WTC11 (cell line): ENCODE measurements at regions not wholly inside any gene's neighbourhood (a gene's known extent, or its start where the extent isn't known, plus 50 kb on each side); places are given as distances from the start of the nearest gene placed in this dataset.

Source experiments
- ATAC-seq: fragments of 200-7000 bp; cut with Tn5 transposase; 2 replicates; pipeline ENCODE4 v1.10.0; 2021; ENCODE audit warnings: mild to moderate bottlenecking, moderate library complexity
- CTCF ChIA-PET: fragments of 300-600 bp; sonication (Branson Sonifier 250); formaldehyde crosslinking; loops from one replicate; lab custom pipeline; 2021; ENCODE audit warnings: antibody characterized with exemption; lab: Charles Lee
- POLR2A ChIA-PET: fragments of 350-600 bp; sonication (Branson Sonifier 250); formaldehyde crosslinking; loops from one replicate; lab custom pipeline; 2021; ENCODE audit warnings: antibody characterized with exemption; lab: Charles Lee
- DNase-seq: peaks from one replicate; pipeline ENCODE4 v3.0.0; 2021; ENCODE audit warnings: low spot score
- H3K27ac Mint-ChIP-seq: 2 replicates; pipeline ENCODE4 v1.8.0; 2021; ENCODE audit warnings: mixed read lengths
- H3K27me3 Mint-ChIP-seq: 2 replicates; pipeline ENCODE4 v1.8.0; 2021; ENCODE audit warnings: low read depth, mild to moderate bottlenecking, moderate library complexity, mixed read lengths
- H3K36me3 Mint-ChIP-seq: 2 replicates; pipeline ENCODE4 v1.8.0; 2021; ENCODE audit warnings: mixed read lengths
- H3K4me1 Mint-ChIP-seq: 2 replicates; pipeline ENCODE4 v1.8.0; 2022; ENCODE audit warnings: mixed read lengths
- H3K4me3 Mint-ChIP-seq: 2 replicates; pipeline ENCODE4 v1.8.0; 2021; ENCODE audit warnings: mild to moderate bottlenecking, moderate library complexity, mixed read lengths
- H3K9me3 Mint-ChIP-seq: 2 replicates; pipeline ENCODE4 v1.8.0; 2021; ENCODE audit warnings: mixed read lengths
- E2F1 ChIP-seq: sonication (generic); formaldehyde crosslinking; IDR thresholded peaks from 2 replicates; pipeline ENCODE4 v1.8.0; 2022; ENCODE audit warnings: mild to moderate bottlenecking, missing genetic modification reagents
- E2F5 ChIP-seq: sonication (generic); formaldehyde crosslinking; IDR thresholded peaks from 2 replicates; pipeline ENCODE4 v1.8.1; 2022; ENCODE audit warnings: mild to moderate bottlenecking, moderate library complexity, missing genetic modification reagents
- EMX1 ChIP-seq: fragments of 250-450 bp; sonication (Bioruptor Pico); IDR thresholded peaks from 2 replicates; pipeline ENCODE4 v1.8.0; 2021; ENCODE audit warnings: mild to moderate bottlenecking
- ETV6 ChIP-seq: sonication (generic); formaldehyde crosslinking; IDR thresholded peaks from 2 replicates; pipeline ENCODE4 v1.8.1; 2022; ENCODE audit warnings: mild to moderate bottlenecking, missing genetic modification reagents
- FOXK1 ChIP-seq: sonication (generic); formaldehyde crosslinking; IDR thresholded peaks from 2 replicates; pipeline ENCODE4 v1.8.0; 2022; ENCODE audit warnings: mild to moderate bottlenecking, moderate library complexity, missing genetic modification reagents
- FOXP4 ChIP-seq: sonication (generic); formaldehyde crosslinking; IDR thresholded peaks from 2 replicates; pipeline ENCODE4 v1.8.0; 2022; ENCODE audit warnings: mild to moderate bottlenecking, missing genetic modification reagents
- HMGXB4 ChIP-seq: sonication (generic); formaldehyde crosslinking; IDR thresholded peaks from 2 replicates; pipeline ENCODE4 v1.8.1; 2023; ENCODE audit warnings: mild to moderate bottlenecking, moderate library complexity, missing genetic modification reagents
- NR2C2 ChIP-seq: sonication (generic); formaldehyde crosslinking; IDR thresholded peaks from 2 replicates; pipeline ENCODE4 v1.8.0; 2022; ENCODE audit warnings: mild to moderate bottlenecking, missing genetic modification reagents
- NR3C1 ChIP-seq: sonication (generic); formaldehyde crosslinking; conservative IDR thresholded peaks from 2 replicates; pipeline ENCODE4 v1.8.1; 2023; ENCODE audit warnings: low read depth, mild to moderate bottlenecking, missing genetic modification reagents
- PRDM15 ChIP-seq: sonication (generic); formaldehyde crosslinking; IDR thresholded peaks from 2 replicates; pipeline ENCODE4 v1.8.0; 2022; ENCODE audit warnings: missing genetic modification reagents
- SMAD3 ChIP-seq: sonication (generic); formaldehyde crosslinking; IDR thresholded peaks from 2 replicates; pipeline ENCODE4 v1.8.0; 2022; ENCODE audit warnings: missing genetic modification reagents, mild to moderate bottlenecking, borderline replicate concordance
- STAT6 ChIP-seq: sonication (generic); formaldehyde crosslinking; conservative IDR thresholded peaks from 2 replicates; pipeline ENCODE4 v1.8.1; 2023; ENCODE audit warnings: mild to moderate bottlenecking, low read depth, missing genetic modification reagents, moderate library complexity
- TEAD1 ChIP-seq: sonication (generic); formaldehyde crosslinking; IDR thresholded peaks from 2 replicates; pipeline ENCODE4 v1.8.0; 2022; ENCODE audit warnings: mild to moderate bottlenecking, missing genetic modification reagents
- USF2 ChIP-seq: sonication (generic); formaldehyde crosslinking; IDR thresholded peaks from 2 replicates; pipeline ENCODE4 v1.8.1; 2023; ENCODE audit warnings: mild to moderate bottlenecking, missing genetic modification reagents, moderate library complexity
- ZBTB43 ChIP-seq: sonication (generic); formaldehyde crosslinking; IDR thresholded peaks from 2 replicates; pipeline ENCODE4 v1.8.1; 2023; ENCODE audit warnings: mild to moderate bottlenecking, missing genetic modification reagents
- ZNF219 ChIP-seq: sonication (generic); formaldehyde crosslinking; IDR thresholded peaks from 2 replicates; pipeline ENCODE4 v1.8.0; 2023; ENCODE audit warnings: missing genetic modification reagents, mild to moderate bottlenecking, borderline replicate concordance
- ZNF425 ChIP-seq: fragments of 250-450 bp; sonication (Bioruptor Pico); conservative IDR thresholded peaks from 2 replicates; pipeline ENCODE4 v1.9.0; 2021; ENCODE audit warnings: mild to moderate bottlenecking

- Mint-ChIP-seq H3K9me3 (0 out of 2 replicates have a peak, but pooled peaks cover 3% of the 10 kb centered on the region), H3K27ac (no peak overlapping the region), H3K4me3 (no peak overlapping the region), H3K4me1 (peaks cover 4% of the 10 kb centered on the region)
- DNase-seq (no peak), ATAC-seq (no peak)
- POLR2A ChIA-PET, result no interaction called here
- TF ChIP-seq FOXP4 (CRISPR knock-in tag), result no peak
- no peak for TF ChIP-seq E2F5 (CRISPR knock-in tag)
- TF ChIP-seq SMAD3 (CRISPR knock-in tag), result no peak
- TF ChIP-seq, all 79 proteins: peak for 0
- Mint-ChIP-seq H3K27me3 (peaks cover 4% of the 10 kb centered on the region), H3K36me3 (no peaks in the 10 kb centered on the region)
- CTCF ChIA-PET, result interaction anchor here (0.6 kb wide), 1 partner anchor 16 kb away, joined by 3 read pairs; no protein-coding TSS in a partner anchor
Observed at GRCh38 chr1:57910782-57911181, 486.9 kb upstream of the DAB1 start.

- no peak overlapping the region for H3K4me3 Mint-ChIP-seq
- TF ChIP-seq E2F1 (CRISPR knock-in tag) (no peak), NR3C1 (CRISPR knock-in tag) (no peak), TEAD1 (no peak), ZBTB43 (CRISPR knock-in tag) (no peak), HMGXB4 (no peak), ZNF219 (CRISPR knock-in tag) (no peak), ZNF425 (CRISPR knock-in tag) (no peak), EMX1 (CRISPR knock-in tag) (no peak), ETV6 (CRISPR knock-in tag) (no peak), NR2C2 (no peak), STAT6 (CRISPR knock-in tag) (no peak), PRDM15 (CRISPR knock-in tag) (no peak), FOXK1 (CRISPR knock-in tag) (no peak), USF2 (CRISPR knock-in tag) (no peak)
Observed at GRCh38 chr1:57910305-57910704, 486.4 kb upstream of the DAB1 start.

More at GRCh38 chr1:57910305-57910704, 486.4 kb upstream of the DAB1 start:
- Mint-ChIP-seq H3K4me1 (peaks cover 4% of the 10 kb centered on the region), H3K9me3 (0 out of 2 replicates have a peak, but pooled peaks cover 3% of the 10 kb centered on the region), H3K27me3 (peaks cover 4% of the 10 kb centered on the region), H3K36me3 (no peaks in the 10 kb centered on the region), H3K27ac (no peak overlapping the region)
- CTCF ChIA-PET, result no interaction called here
- ATAC-seq (no peak), DNase-seq (no peak)
- POLR2A ChIA-PET, result no interaction called here
